AG09309 (cell line): ENCODE measurements at regions not wholly inside any gene's neighbourhood (a gene's known extent, or its start where the extent isn't known, plus 50 kb on each side); places are given as distances from the start of the nearest gene placed in this dataset.

Experiments
- DNase-seq: peaks from one replicate; pipeline ENCODE4 v3.0.0-alpha.2; 2010; ENCODE audit warnings: low read depth
- H3K4me3 ChIP-seq: 2 replicates; pipeline ENCODE4 v1.5.1; 2011; ENCODE audit warnings: mild to moderate bottlenecking, low read depth, low read length, moderate library complexity; ENCODE audit not compliant: control insufficient read depth
- CTCF ChIP-seq: IDR thresholded peaks from 2 replicates; pipeline ENCODE4 v1.5.1; 2011; ENCODE audit warnings: mild to moderate bottlenecking, low read depth, low read length, inconsistent platforms; ENCODE audit not compliant: insufficient read depth, control insufficient read depth; ENCODE audit errors: missing control alignments

DNA sequence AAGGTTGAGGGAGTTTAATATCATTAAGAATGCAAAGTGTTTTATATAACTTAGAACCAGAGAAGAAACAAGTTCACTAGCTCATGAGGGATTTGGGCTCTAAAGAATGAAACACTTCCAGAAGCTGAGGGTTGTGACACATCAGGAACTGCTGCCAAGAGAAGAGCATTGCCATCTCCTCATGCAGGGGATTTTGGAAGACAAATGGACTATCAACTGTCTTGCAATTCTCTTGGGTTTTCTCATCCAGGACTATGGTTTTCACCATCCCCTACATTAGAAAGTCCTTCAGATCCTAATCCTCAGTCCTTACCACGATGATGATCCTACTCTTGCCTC lies 59.7 kb upstream of the KL start:
- TF ChIP-seq CTCF = no peak
- no peak overlapping the region for H3K4me3 ChIP-seq
- no peak for DNase-seq

DNA sequence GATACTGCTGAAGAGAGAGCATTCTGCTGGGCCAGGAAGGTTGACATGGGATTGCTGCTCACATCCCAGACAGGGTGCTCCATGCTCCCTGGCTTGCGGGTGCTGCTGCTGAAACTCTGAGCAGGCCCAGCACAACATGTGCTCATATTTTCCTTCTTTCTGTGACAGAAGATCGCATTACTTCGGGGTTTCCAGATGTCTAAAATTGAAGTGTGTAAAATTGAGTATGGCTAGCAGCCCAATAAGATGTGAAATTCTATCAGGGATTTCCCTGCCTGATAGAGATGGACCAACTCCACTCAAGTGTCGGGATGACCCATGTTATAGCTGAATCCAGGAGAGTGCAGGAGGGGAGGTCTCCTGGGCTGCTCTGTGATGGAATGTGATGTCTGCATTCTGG lies 55.6 kb upstream of the KL start:
- DNase-seq = no peak
- H3K4me3 ChIP-seq = no peak overlapping the region
- TF ChIP-seq CTCF = no peak

GRCh38 chr13:32961724-32962123 lies 54.5 kb upstream of the KL start:
- no peak overlapping the region for H3K4me3 ChIP-seq
- DNase-seq = no peak
- no peak for TF ChIP-seq CTCF

DNA sequence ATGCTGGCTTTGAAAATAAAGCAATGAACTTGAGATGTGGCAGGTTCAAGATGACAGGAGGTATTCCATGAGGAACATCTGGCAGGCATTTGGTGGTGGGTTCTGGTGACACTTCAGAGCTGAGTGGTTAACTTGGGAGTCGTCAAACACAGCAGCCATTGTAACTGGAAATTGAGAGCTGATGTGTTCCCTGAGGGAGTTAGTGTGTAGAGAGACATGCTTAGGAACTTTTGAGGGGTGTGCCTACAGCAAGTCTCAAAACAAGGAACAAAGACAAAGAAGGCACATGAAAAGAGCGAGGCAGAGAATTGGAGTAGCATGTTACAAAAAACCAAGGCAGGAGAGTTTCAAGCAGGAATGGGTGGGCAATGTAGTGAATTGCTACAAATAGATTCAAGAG lies 53.9 kb upstream of the KL start:
- DNase-seq = no peak
- TF ChIP-seq CTCF = no peak
- no peak overlapping the region for H3K4me3 ChIP-seq

DNA sequence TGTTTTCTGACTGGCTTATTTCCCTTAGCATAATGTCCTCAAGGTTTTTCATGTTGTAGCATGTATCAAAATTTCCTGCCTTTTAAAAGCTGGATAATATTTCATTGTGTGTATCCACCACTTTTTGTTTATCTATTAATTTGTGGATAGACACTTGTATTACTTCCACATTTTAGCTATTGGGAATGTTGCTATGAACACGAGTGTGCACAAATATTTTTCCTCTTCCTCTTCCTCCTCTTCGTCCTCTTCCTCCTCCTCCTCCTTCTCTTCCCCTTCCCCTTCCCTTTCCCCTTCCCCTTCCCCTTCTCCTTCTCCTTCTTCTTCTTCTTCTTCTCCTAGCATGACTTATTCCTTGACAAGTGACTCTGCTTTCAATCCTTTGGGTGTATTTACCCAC lies 51.2 kb upstream of the KL start:
- no peak for TF ChIP-seq CTCF
- DNase-seq = no peak
- H3K4me3 ChIP-seq = no peak overlapping the region
